ENCODE measurements at regions not wholly inside any gene's neighbourhood (a gene's known extent, or its start where the extent isn't known, plus 50 kb on each side); places are given as distances from the start of the nearest gene placed in this dataset.

- TF ChIP-seq ZNF645 (tag by site-specific recombination; IDR thresholded peaks at IDR 0.05) (no peak), ZFP37 (tag by site-specific recombination; IDR thresholded peaks at IDR 0.05) (no peak), ZNF830 (tag by site-specific recombination; IDR thresholded peaks at IDR 0.05; ENCODE audit: low read depth) (no peak), ZNF777 (tag by site-specific recombination; IDR thresholded peaks at IDR 0.05; ENCODE audit: borderline replicate concordance) (no peak), KLF16 (tag by site-specific recombination; IDR thresholded peaks at IDR 0.05) (no peak), ZNF169 (tag by site-specific recombination; IDR thresholded peaks at IDR 0.05) (no peak), ZNF768 (tag by site-specific recombination; IDR thresholded peaks at IDR 0.05) (no peak), ZNF211 (tag by site-specific recombination; IDR thresholded peaks at IDR 0.05; ENCODE audit: low read depth) (no peak), ZNF202 (tag by site-specific recombination; IDR thresholded peaks at IDR 0.05; ENCODE audit: borderline replicate concordance) (no peak)
Measured at GRCh38 chrX:34863906-34864305, 78.7 kb upstream of the FAM47B start (continued).

GRCh38 chrX:34866646-34867045 is 76.0 kb upstream of the FAM47B start:
- ChIA-PET POLR2A (no interaction called here), CTCF (no interaction called here)
- Histone ChIP-seq H3K36me3 (ENCODE audit: control insufficient read depth in 2 of 2, insufficient read depth in 1 of 2, low read length in 2 of 2) (no peaks in the 10 kb centered on the region), H3K4me3 (ENCODE audit: low read depth, low read length) (no peak overlapping the region), H3K27ac (ENCODE audit: extremely low read depth, low read depth, low read length) (no peak overlapping the region), H3K4me1 (ENCODE audit: control insufficient read depth, insufficient read depth, low read length) (no peaks in the 10 kb centered on the region), H3K9me3 (ENCODE audit: control insufficient read depth, insufficient read depth, low read depth, low read length) (no peaks in the 10 kb centered on the region)
- TF ChIP-seq ZNF10 (tag by site-specific recombination; IDR thresholded peaks at IDR 0.05) (no peak), ZNF48 (tag by site-specific recombination; IDR thresholded peaks at IDR 0.05) (no peak), ZFP69B (tag by site-specific recombination; IDR thresholded peaks at IDR 0.05) (no peak), ZNF266 (tag by site-specific recombination; IDR thresholded peaks at IDR 0.05; ENCODE audit: low read depth) (no peak), ZNF785 (tag by site-specific recombination; IDR thresholded peaks at IDR 0.05) (no peak), FEZF1 (tag by site-specific recombination; IDR thresholded peaks at IDR 0.05) (no peak), HOXC10 (CRISPR knock-in tag; IDR thresholded peaks at IDR 0.05) (no peak), HIC1 (tag by site-specific recombination; IDR thresholded peaks at IDR 0.05) (no peak), ZNF623 (tag by site-specific recombination; IDR thresholded peaks at IDR 0.05) (no peak)

GRCh38 chrX:34868633-34869032 is 74.0 kb upstream of the FAM47B start:
- POLR2A ChIA-PET: no interaction called here
- no peaks in the 10 kb centered on the region for H3K9me3 ChIP-seq (ENCODE audit: control insufficient read depth, insufficient read depth, low read depth, low read length)
- TF ChIP-seq PRDM6 (tag by site-specific recombination; IDR thresholded peaks at IDR 0.05) (no peak), SP3 (tag by site-specific recombination; IDR thresholded peaks at IDR 0.05) (no peak), ZNF221 (tag by site-specific recombination; IDR thresholded peaks at IDR 0.05; ENCODE audit: borderline replicate concordance) (no peak), ZNF18 (tag by site-specific recombination; IDR thresholded peaks at IDR 0.05) (no peak), ZNF311 (tag by site-specific recombination; IDR thresholded peaks at IDR 0.05; ENCODE audit: borderline replicate concordance) (no peak), ZNF423 (tag by site-specific recombination; IDR thresholded peaks at IDR 0.05) (no peak), ZNF629 (tag by site-specific recombination; IDR thresholded peaks at IDR 0.05) (no peak)
- no peaks in the 10 kb centered on the region for H3K36me3 ChIP-seq (ENCODE audit: control insufficient read depth in 2 of 2, insufficient read depth in 1 of 2, low read length in 2 of 2)
- H3K27ac ChIP-seq (ENCODE audit: extremely low read depth, low read depth, low read length): no peak overlapping the region
- H3K4me1 ChIP-seq (ENCODE audit: control insufficient read depth, insufficient read depth, low read length): no peaks in the 10 kb centered on the region
- CTCF ChIA-PET: interaction anchor here (0.6 kb wide), 1 partner anchor 8 kb away, joined by 3 read pairs; no protein-coding TSS in a partner anchor
- H3K4me3 ChIP-seq (ENCODE audit: low read depth, low read length): no peak overlapping the region
